ENCODE measurements at regions not wholly inside any gene's neighbourhood (a gene's known extent, or its start where the extent isn't known, plus 50 kb on each side); places are given as distances from the start of the nearest gene placed in this dataset.
"Not testable (repeated sequence)": the region's sequence is repeated elsewhere in the genome, so short reads cannot be mapped to it uniquely, and the experiment has no call there.

DNA sequence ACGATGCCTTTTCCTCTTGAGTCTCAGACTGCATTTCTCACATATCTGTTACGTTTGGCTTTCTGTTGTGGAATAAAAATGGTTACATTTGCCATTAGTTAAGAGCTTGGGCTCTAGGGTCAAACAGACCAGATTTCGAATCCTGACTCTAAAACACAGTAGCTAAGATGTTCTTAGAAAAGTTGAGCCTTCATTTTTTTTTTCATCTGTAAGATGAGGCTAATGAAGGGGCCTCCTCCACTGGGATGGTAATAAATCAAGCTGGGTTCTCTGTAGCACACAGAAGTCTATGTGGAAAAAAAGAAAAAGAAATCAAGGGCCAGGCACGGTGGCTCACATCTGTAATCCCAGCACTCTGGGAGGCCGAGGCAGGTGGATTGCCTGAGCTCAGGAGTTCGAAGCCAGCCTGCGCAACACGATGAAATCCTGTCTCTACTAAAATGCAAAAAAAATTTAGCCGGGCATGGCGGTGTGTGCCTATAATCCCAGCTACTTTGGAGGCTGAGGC is 49.9 kb upstream of the CAPRIN1 start:
- ATAC-seq (no peak), DNase-seq (no peak)
- intact Hi-C loops (cut with micrococcal nuclease) = no loop called here

DNA sequence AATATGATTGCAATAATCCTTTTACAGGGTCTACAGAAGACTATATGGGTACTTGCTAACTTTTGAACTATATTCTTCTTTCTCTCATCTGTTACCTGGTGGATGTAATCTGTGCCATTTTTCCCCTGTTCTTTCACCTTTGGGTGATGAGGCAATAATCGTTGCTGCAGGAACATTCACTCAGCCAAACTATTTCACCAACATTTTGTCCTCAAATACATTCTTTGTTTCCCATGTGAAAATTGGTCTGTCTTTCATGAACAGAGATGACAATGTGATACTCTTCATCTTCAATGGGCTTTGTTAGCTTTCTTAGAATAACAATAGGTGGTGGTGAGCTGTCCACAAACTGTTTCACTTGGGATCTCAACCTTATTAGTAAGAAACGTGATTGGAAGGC is 52.1 kb upstream of the CAPRIN1 start:
- intact Hi-C loops (cut with micrococcal nuclease) = no loop called here
- no peak for ATAC-seq

DNA sequence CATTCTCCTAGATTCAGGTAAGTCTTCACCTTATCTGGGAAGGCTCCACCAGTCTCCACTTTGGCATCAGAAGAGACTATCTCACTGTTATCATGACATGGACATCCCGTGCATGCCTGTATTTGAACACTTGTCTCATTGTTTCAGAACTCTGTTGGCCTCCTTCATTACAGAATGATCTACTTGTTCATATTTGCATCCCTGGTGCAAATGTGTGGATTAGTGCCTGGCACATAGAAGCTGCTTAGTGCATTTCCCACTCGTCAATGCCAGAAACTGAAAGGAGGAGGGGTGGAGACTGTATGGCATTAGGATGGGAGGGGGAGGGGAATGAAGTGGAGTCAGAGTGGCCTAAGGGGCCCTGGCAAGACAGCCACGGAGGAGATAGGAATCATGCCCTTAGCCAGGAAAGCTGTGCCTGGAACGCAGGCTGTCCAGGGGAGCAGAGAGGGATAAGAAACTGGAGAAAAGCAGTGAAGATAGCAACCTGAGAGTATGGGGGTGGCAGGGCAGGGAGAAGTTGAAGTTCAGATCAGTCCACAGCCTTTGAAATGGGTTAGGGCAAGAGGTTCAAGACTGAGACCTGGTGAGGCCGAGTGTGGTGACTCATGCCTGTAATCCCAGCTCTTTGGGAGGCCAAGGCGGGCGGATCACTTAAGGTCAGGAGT is 53.8 kb upstream of the CAPRIN1 start:
- ATAC-seq (no peak), DNase-seq (no peak)
- intact Hi-C loops (cut with micrococcal nuclease) = no loop called here

More for the DNA sequence above, 52.1 kb upstream of the CAPRIN1 start:
- DNase-seq = no peak

DNA sequence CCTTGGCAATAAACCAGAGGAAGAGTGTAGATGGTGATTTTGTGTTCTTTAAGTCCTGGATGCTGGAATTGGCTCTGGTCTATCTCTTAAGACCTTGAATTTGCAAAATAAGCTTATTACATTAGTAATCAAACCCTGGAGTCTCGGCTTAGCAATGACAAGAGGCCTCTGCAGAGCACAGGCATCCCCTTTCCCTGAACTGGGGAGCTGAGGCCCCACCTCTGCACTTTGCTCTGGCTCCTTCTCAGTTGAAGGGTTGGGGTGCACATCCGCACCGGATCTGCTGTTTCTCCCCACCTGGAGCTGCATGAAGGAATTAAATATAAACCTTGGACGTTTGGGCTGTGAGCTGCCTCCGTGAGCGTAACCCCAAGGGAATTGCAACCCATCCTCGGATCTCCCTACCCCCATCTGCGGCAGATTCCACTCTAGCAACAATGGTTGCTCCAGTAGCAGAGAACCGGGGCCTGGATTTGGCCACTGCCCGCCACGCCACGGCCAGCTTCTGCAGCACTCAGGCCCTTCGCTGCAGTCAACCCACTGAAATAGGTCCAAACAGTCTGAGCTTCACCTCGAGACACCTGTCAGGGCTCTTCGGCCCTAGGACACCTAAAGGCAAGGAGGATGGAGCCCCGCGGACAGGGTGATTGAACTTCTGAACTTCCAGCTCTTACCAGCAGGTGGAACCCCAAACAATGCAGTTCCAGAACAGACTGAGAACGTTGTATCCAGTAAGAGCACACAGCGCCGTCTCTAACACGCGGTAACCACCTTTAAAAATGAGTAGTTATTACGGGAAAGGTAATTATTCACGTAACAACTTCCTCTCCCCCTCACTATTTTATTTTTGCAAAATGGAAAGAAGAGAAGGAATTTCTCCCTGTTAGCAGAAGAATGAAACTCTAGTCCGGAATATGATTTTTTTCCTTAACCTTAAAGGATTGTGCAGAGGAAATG is 54.8 kb upstream of the CAPRIN1 start:
- peak; percentile 39 for DNase-seq
- peak; percentile 98 for ATAC-seq
- intact Hi-C loops (cut with micrococcal nuclease) = no loop called here

DNA sequence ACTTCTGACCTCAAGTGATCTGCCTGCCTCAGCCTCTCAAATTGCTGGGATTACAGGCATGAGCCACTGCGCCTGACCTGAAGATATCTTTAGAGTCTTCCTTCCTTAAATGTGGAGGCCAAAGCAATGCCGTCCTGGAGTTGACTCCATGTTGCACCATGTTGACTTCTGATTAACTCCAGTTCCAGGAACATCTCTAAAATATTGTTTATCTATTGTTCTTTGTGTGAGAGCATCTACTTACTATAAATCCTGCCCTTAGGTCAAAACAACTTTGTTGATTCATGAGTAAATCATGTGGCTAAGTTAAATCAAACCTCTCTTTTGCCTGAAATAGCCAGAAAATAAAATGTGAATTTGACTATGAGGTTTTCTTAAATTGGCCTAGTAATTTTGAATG is 56.6 kb upstream of the CAPRIN1 start:
- ATAC-seq (no peak), DNase-seq (no peak)
- intact Hi-C loops (cut with micrococcal nuclease) = no loop called here

DNA sequence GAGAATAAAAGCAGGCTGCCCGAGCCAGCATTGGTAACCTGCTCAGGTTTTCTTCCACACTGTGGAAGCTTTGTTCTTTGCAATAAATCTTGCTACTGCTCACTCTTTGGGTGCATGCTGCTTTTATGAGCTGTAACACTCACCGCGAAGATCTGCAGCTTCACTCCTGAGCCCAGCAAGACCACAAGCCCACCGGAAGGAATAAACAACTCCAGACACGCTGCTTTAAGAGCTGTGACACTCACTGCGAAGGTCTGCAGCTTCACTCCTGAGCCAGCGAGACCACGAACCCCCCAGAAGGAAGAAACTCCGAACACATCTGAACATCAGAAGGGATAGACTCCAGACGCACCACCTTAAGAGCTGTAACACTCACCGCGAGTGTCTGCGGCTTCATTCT is 60.4 kb upstream of the CAPRIN1 start:
- intact Hi-C loops (cut with micrococcal nuclease); ATAC-seq; DNase-seq: not testable (repeated sequence)

DNA sequence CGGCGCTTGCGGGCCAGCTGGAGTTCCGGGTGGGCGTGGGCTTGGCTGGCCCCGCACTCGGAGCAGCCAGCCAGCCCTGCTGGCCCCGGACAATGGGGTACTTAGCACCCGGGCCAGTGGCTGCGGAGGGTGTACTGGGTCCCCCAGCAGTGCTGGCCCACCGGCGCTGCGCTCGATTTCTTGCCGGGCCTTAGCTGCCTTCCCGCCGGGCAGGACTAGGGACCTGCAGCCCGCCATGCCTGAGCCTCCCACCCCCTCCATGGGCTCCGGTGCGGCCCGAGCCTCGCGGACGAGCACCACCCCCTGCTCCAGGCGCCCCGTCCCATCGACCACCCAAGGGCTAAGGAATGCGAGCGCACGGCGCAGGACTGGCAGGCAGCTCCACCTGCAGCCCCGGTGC is 61.4 kb upstream of the CAPRIN1 start:
- ATAC-seq; intact Hi-C loops (cut with micrococcal nuclease); DNase-seq: not testable (repeated sequence)

DNA sequence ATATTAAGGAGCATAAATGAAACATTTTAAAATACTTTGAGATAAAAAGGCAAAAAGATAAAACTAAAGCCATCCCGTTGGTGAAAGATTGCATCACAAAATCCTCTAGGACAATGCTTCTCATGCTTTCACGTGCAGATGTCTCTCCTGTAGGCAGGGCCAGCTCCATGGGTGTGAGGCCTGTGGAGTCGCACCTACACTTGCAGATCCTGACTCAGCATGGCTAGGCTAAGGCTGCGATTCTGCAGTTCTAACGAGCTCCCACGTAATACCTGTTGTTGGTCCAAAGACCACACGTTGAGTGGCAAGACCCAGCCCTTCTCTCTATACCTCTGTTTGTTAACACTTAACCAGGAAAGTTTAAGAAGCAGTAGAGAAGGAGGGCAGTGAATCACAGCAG is 62.1 kb upstream of the CAPRIN1 start:
- DNase-seq (no peak), ATAC-seq (no peak)
- intact Hi-C loops (cut with micrococcal nuclease) = loop anchor here (5.0 kb wide), 1 partner anchor 132 kb away; no protein-coding TSS in a partner anchor

DNA sequence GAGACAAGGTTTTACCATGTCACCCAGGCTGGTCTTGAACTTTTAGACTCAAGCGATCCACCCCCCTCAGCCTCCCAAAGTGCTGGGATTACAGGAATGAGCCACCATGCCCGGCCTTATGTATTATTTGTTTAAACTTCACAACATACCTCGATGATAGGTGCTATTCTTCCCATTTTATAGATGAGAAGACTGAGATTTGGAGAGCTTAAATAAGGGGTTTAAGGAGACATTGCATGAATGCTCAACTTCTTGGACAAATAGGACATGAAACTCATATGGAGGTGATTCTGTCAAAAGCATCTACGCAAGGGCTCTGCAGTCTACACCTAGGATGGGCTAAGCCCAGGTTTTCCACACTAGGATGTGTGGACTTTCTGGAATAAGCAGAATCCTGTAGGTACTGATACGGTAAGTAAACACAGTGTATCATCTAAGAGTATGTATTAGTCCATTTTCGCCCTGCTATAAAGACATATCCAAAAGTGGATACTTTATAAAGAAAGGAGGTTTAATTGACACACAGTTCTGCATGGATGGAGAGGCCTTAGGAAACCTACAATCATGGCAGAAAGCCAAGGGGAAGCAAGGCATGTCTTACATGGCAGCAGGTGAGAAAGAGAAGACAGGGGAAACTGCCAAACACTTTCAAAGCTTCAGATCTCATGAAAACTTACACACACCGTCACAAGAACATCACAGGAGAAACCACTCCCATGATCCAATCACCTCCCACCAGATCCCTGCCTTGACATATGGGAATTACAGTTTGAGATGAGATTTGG is 62.8 kb upstream of the CAPRIN1 start:
- ATAC-seq (no peak), DNase-seq (no peak)
- intact Hi-C loops (cut with micrococcal nuclease) = loop anchor here (5.0 kb wide), 1 partner anchor 131 kb away; no protein-coding TSS in a partner anchor

DNA sequence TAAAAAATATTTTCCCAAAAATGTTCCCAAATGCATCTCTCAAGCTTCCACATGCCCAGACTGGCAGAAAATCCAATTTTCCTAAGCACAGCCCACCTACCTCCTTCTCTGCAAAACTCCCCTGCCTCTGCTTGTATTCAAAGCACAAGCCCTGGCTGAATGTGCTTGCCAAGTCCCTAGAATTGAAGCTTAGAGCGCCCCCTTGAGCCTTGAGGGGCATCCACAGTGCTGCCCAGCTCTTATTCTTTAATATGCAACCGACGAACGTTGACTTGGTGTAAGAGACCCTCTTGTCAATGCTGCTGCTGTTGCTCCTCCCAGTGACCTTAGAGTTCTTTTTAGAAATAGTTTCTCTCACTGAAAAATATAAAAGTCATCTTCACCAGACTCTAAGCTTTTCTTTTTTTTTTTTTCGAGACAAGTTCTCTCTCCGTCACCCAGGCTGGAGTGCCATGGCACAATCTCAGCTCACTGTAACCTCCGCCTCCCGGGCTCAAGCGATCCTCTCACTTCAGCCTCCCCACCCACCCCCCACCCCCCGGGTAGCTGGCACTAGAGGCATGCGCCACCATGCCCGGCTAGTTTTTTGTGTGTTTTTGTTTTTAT is 63.5 kb upstream of the CAPRIN1 start:
- intact Hi-C loops (cut with micrococcal nuclease) = loop anchor here (5.0 kb wide), 1 partner anchor 131 kb away; no protein-coding TSS in a partner anchor
- ATAC-seq = peak; percentile 84
- peak; percentile 60 for DNase-seq

DNA sequence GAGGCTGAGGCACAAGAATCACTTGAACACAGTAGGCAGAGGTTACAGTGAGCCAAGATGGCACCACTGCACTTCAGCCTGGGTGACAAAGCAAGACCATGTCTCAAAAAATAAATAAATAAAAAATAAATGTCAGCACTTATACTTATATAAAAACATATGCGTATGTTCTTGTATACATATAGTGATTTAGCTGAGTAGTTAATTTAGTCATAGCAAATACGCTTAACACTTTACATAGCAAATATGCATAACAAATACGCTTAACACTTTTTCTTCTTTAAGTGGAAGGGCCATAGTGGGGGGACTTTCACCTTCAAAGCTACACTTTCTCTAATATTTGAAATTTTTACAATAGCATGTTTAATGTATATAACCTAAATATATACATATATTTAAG is 64.0 kb upstream of the CAPRIN1 start:
- intact Hi-C loops (cut with micrococcal nuclease) = loop anchor here (5.0 kb wide), 1 partner anchor 130 kb away; no protein-coding TSS in a partner anchor
- DNase-seq = no peak
- ATAC-seq = no peak

DNA sequence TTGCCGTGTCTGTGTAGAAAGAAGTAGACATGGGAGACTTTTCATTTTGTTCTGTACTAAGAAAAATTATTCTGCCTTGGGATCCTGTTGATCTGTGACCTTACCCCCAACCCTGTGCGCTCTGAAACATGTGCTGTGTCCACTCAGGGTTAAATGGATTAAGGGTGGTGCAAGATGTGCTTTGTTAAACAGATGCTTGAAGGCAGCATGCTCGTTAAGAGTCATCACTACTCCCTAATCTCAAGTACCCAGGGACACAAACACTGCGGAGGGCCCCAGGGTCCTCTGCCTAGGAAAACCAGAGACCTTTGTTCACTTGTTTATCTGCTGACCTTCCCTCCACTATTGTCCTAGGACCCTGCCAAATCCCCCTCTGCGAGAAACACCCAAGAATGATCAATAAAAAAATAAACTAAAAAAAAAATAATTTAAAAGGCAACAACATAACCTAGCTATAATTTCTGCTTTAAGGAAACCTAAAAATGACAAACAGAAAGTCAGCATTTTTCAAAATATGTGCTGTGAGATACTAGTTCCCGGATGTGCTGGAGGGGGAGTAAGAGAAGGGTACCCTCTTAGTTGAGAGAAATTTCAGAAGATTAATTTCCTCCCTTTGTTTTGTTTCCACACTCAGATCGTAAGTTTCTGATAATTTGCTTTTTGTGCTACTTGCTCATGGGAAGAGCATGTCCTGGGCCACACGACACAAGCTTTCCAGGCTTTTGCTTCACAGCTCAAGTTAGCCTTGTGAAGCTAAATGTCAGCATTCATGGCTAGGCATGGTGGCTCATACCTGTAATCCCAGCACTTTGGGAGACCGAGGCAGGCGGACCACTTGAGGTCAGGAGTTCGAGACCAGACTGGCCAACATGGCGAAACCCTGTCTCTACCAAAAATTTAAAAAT is 64.7 kb upstream of the CAPRIN1 start:
- ATAC-seq, DNase-seq: not testable (repeated sequence)
- intact Hi-C loops (cut with micrococcal nuclease) = loop anchor here (5.0 kb wide), 1 partner anchor 130 kb away; no protein-coding TSS in a partner anchor

DNA sequence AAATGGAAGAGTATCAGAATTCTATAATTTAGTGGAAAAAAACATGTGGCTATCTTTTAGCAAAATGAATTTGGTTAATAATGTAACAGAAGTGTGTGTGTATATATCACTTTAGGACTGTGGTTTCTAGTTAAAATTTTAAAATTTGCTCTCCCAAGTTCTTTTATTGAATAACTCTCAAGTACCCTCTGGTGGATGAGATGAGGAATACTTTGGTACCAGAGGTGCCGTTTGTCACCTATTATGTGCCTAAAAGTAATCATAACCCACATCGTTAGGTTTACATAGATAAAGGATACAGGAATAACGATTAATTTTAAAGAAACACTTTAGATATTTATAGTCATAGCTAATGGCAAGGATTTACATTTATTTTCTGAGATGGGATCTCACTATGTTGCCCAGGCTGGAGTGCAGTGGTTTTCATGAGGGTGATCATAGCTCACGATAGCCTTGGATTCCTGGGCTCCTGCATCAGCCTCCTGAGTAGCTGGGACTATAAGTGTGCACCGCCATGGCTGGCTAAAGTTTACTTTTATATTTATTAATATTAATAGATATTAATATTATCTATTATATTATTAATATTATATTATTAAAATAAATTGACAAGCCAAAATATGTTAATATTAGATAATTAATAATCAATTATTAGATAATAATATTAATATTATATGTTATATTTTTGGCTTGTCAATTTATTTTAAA is 66.7 kb upstream of the CAPRIN1 start:
- intact Hi-C loops (cut with micrococcal nuclease) = loop anchor here (5.0 kb wide), 1 partner anchor 128 kb away; no protein-coding TSS in a partner anchor
- no peak for ATAC-seq
- no peak for DNase-seq

DNA sequence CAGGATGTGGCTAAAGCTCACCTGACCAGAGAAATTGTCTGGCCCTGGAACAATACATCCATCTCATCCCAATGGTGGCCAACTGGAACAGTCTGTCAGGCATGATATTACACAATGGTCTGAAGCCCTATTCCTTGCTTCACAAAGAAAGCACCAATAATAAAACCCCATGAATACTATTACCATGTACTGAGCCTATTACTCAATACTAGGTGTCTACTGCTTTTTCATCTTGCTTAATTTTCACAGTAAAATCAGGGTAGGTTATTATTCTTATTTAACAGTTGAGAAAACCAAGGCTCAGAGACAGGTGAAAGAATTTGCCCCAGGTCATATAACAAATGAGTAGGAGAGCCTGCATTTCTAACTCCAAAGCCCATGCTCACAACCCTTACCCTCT is 68.9 kb upstream of the CAPRIN1 start:
- intact Hi-C loops (cut with micrococcal nuclease) = no loop called here
- DNase-seq = no peak
- ATAC-seq = no peak

DNA sequence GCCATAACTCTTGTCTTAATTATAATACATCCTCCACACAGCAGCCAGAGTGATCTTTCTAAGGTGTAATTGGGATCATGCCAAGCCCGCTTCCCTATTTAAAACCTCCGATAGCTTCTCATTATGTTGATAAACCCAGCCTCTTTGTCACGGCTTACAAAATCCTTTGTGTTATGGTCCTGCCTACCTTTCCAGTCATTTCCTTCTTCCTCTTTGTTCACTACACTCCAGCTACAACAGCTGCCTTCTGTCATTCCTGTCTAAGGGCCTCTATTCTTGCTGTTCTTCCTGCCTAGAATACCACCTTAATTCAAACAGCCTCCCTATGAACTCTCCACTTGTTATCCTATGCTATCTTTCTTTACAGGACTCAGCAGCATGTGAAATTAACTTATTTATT is 70.6 kb upstream of the CAPRIN1 start:
- ATAC-seq (no peak), DNase-seq (no peak)
- intact Hi-C loops (cut with micrococcal nuclease) = no loop called here

DNA sequence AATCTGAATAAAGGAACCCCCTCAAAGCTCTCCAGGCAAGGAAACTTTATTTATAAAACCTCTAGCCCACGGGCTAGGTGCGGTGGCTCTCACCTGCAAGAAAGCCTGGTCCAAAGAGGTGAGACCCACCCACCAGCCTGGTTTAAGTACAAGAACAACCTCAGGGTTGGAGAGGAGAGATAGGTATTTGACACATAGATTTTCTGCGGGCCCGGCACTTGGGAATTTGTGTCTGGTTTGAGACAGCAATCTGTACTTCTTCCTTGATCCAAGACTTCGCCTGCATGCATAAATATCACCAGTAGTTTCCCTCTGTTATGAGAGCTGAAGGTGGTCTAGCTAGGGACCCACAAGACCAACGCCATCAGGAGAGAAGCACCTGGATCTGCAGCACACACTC is 73.2 kb upstream of the CAPRIN1 start:
- DNase-seq = no peak
- intact Hi-C loops (cut with micrococcal nuclease) = no loop called here
- ATAC-seq = no peak

DNA sequence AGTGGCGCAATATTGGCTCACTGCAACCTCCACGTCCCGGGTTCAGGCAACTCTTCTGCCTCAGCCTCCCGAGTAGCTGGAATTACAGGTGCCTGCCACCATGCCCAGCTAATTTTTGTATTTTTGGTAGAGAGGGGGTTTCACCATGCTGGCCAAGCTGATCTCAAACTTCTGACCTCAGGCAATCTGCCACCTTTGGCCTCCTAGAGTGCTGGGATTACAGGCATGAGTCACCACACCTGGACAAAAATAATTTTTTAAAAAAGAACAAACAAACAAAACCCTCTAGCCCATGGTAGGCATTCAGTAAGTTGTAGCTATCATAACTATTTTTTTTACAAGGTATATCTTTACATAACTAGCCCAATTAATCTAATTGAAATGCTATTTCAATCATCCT is 73.9 kb upstream of the CAPRIN1 start:
- DNase-seq = no peak
- ATAC-seq = no peak
- intact Hi-C loops (cut with micrococcal nuclease) = no loop called here
